Adrenal gland (tissue), 5 donors: ENCODE measurements at regions not wholly inside any gene's neighbourhood (a gene's known extent, or its start where the extent isn't known, plus 50 kb on each side); places are given as distances from the start of the nearest gene placed in this dataset.

Experiments
- CTCF ChIP-seq, 6 experiments: fragments of 450-650 bp in 4 of 6; fragments of 200-600 bp in 2 of 6; sonication (generic) in 1 of 6; IDR thresholded peaks; 1 replicate in 5 of 6; 2 replicates in 1 of 6; pipeline versions ENCODE4 v1.5.1 to v1.8.0; 2016 to 2021; ENCODE audit warnings: antibody characterized with exemption in 6 of 6, mild to moderate bottlenecking in 2 of 6, moderate library complexity in 1 of 6
- POLR2A ChIP-seq, 2 donors: fragments of 450-650 bp; IDR thresholded peaks; one replicate each; pipeline ENCODE4 v1.6.1; 2017; ENCODE audit warnings: antibody characterized with exemption in 2 of 2, mild to moderate bottlenecking in 2 of 2, moderate library complexity in 1 of 2
- donor health status: DM: no; HTN: no; CAD: no.

- no peak for TF ChIP-seq CTCF (IDR thresholded peaks at IDR 0.05)
- no peak for TF ChIP-seq POLR2A (IDR thresholded peaks at IDR 0.05)
Measured at GRCh38 chr15:77775837-77776236, 143.1 kb upstream of the LINGO1 start.
